ENCODE measurements at regions not wholly inside any gene's neighbourhood (a gene's known extent, or its start where the extent isn't known, plus 50 kb on each side); places are given as distances from the start of the nearest gene placed in this dataset.

- no peak for DNase-seq
Observed at GRCh38 chr6:167517254-167517916, 192.5 kb downstream of the TTLL2 start.

- no peak for DNase-seq
Observed at GRCh38 chr6:167523426-167523825, 198.5 kb downstream of the TTLL2 start.

- DNase-seq: no peak
Observed at GRCh38 chr6:167524261-167525111, 199.6 kb downstream of the TTLL2 start.

GRCh38 chr6:167525774-167526173, 200.9 kb downstream of the TTLL2 start:
- no peak for DNase-seq

GRCh38 chr6:167526465-167527368, 201.8 kb downstream of the TTLL2 start:
- DNase-seq: no peak

GRCh38 chr6:167528239-167528638, 203.4 kb downstream of the TTLL2 start:
- no peak for DNase-seq

GRCh38 chr6:167528976-167529375, 204.1 kb downstream of the TTLL2 start:
- no peak for DNase-seq

- DNase-seq: no peak
Observed at GRCh38 chr6:167529444-167530335, 204.8 kb downstream of the TTLL2 start.

- DNase-seq: no peak
Observed at GRCh38 chr6:167530951-167531350, 206.1 kb downstream of the TTLL2 start.

GRCh38 chr6:167532410-167533288, 207.8 kb downstream of the TTLL2 start:
- DNase-seq: no peak

- no peak for DNase-seq
Observed at GRCh38 chr6:167533851-167534250, 209.0 kb downstream of the TTLL2 start.

GRCh38 chr6:167537816-167538215, 212.9 kb downstream of the TTLL2 start:
- DNase-seq: no peak

GRCh38 chr6:167538746-167539145, 213.9 kb downstream of the TTLL2 start:
- no peak for DNase-seq

GRCh38 chr6:167540796-167541195, 215.9 kb downstream of the TTLL2 start:
- DNase-seq: no peak

GRCh38 chr6:167541544-167541943, 216.7 kb downstream of the TTLL2 start:
- DNase-seq: no peak

- no peak for DNase-seq
Observed at GRCh38 chr6:167543602-167544497, 219.0 kb downstream of the TTLL2 start.

GRCh38 chr6:167546611-167547327, 221.9 kb downstream of the TTLL2 start:
- no peak for DNase-seq

- DNase-seq: no peak
Observed at GRCh38 chr6:167547328-167547692, 222.4 kb downstream of the TTLL2 start.

- DNase-seq: no peak
Observed at GRCh38 chr6:167547751-167548150, 222.9 kb downstream of the TTLL2 start.

All from suppressor macrophage treated with lipopolysaccharide for 1 hour (primary cell).